ENCODE measurements at regions not wholly inside any gene's neighbourhood (a gene's known extent, or its start where the extent isn't known, plus 50 kb on each side); places are given as distances from the start of the nearest gene placed in this dataset.
A peak's percentile ranks its signal among the peaks of the same experiment; 100 is the strongest.

DNA sequence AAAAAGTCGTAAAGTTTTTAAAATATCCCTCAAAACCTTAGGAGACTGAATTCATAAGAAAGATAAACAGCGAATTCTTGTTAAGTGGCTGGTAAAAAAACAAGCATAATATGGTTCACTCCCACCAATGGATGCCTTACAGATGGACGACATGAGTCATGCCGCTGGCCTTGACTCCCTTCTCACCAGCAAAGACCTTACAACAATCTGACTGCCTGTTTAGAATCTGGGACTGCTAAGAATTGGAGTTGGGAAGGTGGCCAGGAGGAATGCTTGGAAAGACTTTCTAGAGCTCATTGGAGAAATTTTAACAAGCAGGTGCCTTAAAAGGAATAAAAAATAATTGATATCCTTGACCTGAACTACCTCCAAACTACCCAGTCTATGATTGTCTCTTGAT lies 206.9 kb upstream of the FMN2 start:
- no peak for DNase-seq (ENCODE audit: low spot score)

DNA sequence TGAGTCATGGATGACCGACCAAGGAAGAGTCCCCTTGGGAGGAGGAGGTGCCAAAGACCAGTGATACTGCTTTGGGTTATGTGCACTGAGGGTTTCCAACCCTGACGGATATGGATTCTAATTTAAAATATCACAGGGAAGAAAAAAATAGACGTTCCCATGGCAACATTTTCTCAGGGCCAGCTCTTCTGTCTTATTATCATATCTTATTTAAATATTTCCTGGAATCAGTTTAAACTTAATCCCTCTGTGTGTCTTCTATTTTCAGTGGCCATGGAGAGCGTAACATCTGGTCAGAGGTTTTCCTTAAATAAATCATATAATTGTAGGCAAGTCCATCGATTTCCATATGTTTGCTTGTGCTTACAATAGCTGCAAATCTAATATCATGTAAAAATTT lies 205.4 kb upstream of the FMN2 start:
- DNase-seq (ENCODE audit: low spot score) = no peak

DNA sequence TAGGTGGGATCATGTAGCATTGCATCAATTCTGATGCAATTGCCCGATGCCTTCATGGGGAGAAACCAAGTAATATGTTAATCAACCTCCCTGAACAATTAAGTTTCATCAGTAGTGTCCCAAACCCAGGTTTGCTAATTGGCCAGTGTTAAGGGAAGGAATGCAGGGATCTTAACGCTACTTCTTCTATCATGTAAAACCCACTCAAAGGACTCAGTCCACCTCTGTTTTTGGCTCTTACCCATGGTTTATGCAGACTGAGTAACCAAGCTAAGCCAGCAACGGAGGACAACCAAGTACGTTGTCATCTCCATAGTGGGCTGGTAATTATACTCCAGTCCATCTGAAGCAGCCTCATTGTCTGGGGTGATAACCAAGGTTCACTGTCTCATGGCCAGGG lies 203.0 kb upstream of the FMN2 start:
- no peak for DNase-seq (ENCODE audit: low spot score)

DNA sequence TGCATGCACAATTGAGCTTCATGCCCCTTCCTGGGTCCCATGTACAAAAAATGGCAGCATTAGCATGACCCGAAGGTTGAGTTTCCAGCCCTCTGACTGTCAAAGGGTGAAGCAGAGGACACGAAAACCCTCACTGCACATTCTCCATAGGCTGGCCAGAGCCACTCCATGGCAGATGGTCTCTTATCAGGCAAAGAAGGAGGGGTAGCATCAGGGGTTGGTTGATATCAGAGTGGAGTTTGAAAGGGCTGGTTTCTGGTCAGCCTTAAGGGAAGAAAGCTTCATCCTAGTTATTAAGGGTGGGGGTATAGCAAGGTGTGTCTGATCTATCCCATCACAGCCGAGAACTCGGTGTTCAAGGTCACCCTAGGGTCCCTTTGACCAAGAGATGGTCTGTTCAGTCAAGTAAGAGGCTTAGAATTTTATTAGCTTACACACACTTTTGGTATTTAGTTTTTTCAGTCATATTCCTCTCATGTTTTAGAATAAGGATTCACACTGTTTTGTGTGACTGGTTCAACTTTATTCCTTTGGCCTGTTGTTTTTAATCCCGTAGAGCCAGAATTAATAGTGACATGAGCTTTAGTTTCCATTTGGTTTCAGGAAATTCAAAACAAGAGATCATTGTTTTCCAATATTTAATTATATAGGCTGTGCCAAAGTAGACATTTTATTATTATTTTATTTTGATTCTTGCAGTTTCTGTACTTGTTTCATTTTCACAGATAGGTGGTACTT lies 199.9 kb upstream of the FMN2 start:
- no peak for DNase-seq (ENCODE audit: low spot score)

DNA sequence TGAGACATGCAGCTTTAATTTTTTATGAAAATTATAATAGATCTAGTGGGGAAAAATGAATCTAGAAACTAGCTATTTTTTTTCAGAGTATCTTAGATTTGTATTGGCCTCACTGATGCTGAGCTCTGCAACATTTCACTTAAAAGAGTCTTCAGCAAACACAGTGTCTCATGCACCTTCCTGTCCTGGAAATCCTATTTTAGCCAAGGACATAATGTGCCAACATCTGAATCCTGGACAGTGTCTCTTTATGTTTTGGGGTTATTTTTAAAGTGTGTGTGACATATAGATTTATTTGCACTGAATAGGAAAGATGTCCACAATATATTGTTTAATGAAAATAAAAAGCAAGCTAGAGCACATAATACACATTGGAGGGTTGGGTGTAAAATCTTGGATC lies 199.1 kb upstream of the FMN2 start:
- DNase-seq (ENCODE audit: low spot score) = no peak

DNA sequence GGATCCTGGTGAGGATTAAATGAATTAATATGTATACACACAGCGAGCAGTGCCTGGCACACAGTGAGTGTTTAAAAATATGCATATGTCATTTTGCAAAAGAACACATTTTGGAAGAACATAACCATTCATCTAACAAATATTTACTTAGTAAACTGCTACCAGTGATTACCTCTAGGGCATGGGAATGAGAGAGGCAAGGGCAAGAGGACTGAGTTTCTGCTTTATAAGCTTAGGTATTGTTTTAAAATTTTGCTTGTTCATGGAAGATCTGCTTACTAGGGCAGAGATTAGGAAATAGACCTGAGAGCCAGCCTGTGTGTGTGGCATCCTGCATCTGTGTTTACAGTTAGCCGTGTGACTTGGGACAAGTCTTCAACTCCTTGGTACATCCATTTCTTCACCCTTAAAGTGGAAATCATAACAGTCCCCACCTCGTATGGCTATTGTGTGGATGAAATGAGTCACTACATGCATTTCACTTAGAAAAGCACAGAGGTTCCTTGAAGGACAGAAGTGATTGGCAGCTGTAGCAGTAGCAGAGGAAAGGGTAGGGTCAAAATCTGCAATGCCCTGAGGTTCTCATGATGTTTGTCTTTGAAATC lies 198.5 kb upstream of the FMN2 start:
- DNase-seq (ENCODE audit: low spot score) = no peak

DNA sequence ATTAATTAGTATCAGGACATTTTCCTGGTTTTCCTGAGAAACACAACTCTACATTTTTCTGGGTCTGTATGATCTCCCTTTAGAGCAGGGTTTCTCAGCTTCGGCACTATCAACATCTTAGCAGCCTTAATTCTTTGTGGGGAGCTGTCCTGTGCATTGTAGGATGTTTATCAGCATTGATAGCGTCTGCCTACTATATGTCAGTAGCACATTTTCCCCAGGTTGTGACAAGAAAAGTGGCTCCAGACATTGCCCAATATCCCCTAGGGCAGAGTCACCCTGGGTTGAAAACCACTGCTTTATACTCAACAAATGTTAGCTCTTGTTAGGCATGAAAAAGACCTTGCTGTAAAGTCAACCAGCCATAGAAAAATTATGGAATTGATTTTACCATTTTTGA lies 195.1 kb upstream of the FMN2 start:
- no peak for DNase-seq (ENCODE audit: low spot score)

DNA sequence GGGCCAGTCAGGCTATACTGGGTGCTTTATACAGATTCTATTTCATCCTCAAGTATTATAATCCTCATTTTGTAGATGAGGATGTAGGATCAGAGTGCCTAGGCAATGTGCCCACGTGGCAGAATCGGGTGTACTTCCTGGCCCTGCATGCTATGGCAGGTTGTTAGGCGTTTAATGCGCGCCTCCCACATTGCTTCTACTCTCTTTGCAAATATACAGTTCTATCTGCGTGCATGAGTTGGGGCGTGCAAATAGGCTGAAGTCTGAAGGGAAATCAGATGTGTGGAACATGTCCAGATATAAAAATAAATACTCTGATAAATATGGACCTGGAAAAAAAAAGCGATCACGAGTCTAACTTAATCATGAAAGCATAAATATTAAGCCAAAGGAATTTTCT lies 194.7 kb upstream of the FMN2 start:
- DNase-seq (ENCODE audit: low spot score) = no peak

DNA sequence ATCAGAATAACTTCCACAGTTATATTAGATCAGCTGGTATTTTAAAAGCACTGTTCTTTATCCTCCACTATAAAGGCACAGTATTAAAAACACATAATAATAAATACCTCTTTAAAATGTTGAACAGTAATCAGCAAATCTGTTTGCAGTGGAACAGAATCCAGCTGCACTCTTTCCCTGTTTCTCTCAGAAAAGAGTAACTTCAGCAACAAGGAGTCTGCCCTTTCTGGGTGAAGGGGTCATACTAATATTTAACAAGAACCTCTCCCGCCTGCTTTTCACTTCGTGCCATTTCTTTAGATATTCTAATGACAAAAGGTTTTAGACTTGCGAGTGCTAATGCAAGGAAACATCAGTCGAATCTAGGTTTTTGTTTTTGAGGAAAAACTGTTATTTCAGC lies 194.2 kb upstream of the FMN2 start:
- no peak for DNase-seq (ENCODE audit: low spot score)

DNA sequence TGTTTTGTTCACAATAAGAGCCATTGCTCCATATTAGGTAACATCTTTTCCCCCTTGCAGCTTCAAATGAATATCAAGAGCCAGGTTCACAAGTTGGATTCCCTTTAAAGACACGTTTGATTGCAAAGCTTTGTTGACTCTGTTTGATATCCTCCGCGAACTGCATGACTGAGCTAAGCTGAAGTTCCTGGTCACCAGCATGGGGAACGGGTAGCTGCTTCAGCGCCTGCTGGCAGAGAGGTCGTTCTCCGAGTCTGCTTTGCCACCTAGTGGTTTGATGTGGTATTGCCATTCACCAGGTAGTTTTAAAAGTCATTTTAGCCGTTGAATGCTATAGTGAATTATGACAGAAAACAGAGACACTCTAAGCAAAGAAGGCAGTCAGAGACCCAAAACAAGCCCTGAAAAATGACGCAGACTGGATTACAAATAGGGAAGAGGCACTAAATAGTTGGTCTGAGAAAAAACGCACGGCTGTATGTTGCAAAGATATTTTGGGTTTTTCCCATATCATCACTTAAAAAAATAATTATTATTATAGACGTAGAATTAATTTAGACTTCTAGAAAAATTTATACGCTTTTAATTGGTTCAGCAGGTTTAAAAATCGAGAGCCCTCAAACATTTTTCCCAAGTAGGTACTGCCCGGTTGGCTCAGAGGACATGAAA lies 193.5 kb upstream of the FMN2 start:
- DNase-seq (ENCODE audit: low spot score) = peak; percentile 70

DNA sequence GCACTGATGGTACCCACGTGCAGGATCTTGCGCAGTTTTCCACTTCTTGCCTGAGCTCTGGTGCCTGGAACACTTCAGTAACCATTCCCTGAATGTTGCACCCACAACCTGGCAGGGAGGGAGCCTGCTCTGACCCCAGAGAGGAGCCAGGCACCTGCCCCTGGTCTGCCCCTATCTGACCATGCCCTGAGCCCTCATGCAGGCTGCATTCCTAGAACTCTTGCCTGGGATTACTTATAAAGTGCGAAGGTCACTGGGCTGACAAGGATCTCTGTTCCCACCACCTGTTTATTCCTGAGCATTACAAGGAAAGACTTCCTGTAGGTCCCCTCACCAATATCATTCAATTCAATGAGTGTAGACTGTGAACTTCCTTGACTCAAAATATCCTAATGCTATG lies 191.9 kb upstream of the FMN2 start:
- DNase-seq (ENCODE audit: low spot score) = no peak

DNA sequence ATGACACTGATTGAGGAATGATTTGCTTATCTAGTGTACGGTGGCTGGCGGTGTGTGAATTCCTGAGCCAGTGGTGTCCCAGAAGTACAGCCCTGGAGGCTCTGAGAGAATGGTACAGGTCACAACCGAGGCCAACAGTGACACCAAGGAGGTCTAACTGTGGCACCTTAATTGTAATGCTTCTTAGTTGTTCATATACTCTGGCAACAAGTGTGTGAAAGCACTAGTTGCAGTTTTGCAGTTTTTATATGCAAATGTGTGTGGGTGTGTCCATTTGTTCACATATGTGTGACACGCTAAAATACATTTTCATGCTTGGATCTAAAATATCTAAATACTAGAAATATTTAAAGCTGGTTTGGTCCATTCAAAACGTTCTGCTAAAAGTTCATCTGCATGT lies 185.3 kb upstream of the FMN2 start:
- DNase-seq (ENCODE audit: low spot score) = no peak

DNA sequence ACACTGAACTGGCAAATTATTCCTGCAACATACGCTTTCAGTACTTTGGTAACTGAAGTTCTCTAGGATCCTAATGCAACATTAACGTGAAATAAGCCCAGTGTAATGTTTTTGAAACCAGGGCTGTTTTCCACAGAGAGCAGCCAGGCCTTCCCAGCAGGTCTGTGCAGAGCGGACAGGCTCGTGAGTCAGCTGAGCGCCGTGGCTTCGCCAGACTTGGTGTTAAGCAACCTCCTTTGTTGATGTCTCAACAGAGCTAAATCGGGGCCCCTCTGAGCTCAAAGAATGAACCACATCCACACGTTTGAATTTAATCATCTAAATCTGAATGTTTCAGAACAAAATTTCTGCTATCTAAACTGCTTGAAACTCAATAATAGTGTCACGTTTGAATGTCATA lies 181.8 kb upstream of the FMN2 start:
- no peak for DNase-seq (ENCODE audit: low spot score)

DNA sequence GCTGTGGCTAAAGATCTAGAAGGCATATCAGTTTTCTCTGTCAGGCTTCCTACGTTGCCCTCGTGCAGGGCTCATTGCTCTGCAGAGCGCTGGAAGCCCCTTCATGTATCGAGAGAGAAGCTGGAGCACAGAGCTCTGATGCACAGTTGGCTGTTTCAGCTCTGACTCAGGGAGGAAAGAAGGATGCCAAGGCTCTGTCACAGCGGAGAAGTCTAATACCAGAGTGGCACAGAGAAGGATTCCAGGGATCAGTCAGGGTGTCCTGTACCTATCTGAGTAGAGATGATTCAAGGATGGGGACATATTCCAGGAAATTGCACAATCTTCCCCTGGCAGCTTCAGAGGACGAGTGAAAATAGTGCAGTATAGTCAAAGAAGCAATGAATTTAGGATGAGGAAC lies 179.2 kb upstream of the FMN2 start:
- no peak for DNase-seq (ENCODE audit: low spot score)

DNA sequence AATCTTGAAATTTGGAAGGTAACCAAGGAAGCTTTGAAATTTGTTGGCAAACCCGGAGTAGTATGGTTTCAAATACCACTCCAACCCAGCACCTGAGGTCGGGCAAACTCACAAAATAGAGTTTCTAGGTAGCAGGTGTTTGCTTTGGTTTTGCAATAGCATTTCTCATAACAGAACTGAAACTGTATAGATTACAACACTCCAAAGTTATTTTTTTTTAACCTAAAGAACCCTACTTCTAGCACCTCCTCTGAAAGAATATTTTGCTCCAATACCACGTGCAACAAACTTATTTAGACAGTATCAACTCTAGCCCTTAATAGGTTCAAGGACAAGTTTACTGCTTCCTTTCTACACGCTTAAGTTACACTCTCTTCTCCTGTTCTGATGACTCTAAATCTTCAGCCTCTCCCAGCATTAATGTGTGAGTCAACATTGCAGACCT lies 178.5 kb upstream of the FMN2 start:
- no peak for DNase-seq (ENCODE audit: low spot score)

DNA sequence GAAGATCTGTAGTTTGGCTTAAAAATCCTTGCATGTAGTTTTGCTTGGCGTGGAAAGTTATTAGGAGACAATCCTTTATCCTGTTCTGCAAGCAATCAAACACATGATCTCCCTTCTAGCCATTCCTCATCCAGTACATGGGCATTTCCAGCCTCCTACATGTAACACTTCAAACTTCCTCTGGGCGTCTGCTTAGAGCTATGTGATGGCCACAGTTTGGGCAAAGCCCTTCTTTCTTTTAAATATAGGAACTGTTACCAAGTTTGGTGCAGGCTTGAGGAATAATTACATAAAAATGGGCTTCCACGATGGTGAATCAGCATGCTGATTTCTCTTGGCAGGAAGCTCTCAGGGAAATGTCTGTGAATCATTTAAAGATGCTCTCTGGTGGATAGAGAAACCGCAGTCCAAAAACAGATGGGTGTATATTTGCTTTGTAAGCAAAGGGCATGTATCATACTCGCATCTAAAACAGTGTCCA lies 176.9 kb upstream of the FMN2 start:
- no peak for DNase-seq (ENCODE audit: low spot score)

DNA sequence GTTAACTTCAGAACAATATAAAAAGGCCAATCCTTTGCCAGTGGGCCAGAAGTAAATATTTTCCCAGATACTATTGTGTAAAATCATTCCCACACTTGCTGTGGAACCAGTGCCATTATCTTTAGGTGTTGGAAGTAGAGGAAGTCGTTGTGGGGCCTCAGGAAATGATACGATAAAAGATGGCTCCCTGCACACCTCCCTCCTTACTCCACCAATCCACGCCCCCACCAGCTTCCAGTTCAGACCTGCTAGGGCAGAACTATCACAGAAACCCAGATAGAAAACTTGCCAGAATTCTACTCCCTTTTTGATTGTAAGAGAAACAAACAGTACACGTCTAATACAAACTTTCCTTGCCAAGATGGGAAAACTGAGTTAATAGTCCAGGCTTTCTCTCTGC lies 173.0 kb upstream of the FMN2 start:
- DNase-seq (ENCODE audit: low spot score) = no peak

DNA sequence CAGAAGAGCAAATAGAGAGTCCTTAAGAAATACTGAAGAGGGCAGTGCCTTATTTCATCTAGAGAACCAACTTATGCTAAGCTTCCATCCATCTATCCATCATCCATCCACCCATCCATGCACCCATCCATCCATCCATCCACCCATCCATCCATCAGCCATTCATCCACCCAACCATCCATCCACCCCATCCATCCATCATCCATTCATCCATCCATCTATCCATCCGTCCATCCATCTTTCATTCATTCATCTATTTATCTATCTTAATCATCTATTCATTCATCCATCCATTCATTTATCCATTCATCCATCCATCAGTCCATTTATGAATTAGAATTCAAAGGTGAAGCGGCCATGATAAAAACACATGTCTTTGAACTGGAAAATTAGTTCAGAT lies 171.5 kb upstream of the FMN2 start:
- DNase-seq (ENCODE audit: low spot score) = no peak

DNA sequence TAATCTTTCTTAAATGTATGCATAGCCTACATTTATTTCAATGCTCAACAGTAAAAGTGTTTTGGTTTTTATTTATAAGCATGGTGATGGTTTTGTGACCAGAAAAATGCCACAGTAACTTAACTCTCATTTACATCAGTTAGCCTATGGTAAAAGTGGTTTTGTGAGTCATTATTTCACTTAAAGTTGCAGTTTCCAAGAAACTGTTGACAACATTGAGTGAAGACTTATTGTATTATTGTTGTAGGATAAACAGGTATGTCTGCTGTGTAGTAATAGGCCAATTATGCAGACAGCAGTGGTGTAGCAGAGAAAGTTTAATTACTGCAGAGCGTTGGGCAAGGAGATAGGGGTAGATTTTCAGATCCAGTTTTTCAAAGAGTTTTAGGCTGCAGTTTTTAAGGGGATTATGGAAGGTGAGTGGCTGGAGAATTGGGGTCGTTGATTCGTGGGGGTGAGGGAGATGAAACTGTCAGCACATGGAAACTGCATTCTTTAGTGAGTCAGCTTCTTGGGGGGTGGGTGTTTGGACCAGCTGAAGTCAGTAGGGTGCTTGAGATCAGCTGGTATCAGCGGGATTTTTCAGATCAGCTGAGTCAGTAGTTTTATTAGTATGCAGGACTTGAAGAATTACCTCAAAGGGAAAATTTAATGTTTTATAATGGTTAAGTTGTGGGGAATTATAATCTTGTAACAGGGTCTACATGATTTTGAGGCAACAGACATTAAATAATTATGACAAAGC lies 168.7 kb upstream of the FMN2 start:
- no peak for DNase-seq (ENCODE audit: low spot score)

DNA sequence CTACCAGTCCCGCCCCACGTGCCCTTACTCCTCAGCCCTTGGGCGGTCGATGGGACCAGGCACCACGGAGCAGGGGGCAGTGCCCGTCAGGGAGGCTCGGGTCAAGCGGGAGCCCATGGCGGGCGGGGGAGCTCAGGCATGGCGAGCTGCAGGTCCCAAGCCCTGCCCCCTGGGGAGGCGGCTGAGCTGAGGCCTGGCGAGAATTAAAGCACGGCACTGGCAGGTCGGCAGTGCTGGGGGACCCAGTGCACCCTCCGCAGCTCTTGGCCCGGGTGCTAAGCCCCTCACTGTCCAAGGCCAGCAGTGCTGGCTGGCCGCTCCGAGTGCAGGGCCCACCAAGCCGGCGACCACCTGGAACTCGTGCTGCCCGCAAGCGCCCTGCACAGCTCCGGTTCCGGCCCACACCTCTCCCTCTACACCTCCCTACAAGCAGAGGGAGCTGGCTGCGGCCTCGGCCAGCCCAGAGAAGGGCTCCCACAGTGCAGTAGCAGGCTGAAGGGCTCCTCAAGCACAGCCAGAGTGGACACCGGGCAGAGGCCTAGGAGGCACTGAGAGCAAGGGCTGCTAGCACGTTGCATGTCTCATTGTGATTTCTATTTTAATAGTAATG lies 166.8 kb upstream of the FMN2 start:
- no peak for DNase-seq (ENCODE audit: low spot score)

DNA sequence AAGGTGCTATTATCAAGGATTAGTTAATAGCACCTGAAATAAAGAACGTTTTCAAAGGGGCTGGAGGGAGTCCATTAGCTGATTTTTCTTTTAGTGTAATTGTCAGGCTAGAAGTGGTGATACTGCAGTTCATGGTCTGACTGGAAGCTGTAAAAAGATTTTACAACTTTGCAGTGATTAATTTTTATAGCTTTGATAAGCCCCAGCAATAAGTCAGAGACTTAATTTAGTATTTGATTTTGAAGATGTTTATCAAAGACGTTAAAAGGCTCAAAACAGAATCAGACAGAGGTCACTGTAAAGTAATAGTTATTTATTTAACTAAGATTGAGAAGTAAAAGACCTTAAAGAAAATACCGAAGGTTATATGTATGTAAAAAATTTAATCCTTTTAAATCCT lies 165.5 kb upstream of the FMN2 start:
- DNase-seq (ENCODE audit: low spot score) = no peak

DNA sequence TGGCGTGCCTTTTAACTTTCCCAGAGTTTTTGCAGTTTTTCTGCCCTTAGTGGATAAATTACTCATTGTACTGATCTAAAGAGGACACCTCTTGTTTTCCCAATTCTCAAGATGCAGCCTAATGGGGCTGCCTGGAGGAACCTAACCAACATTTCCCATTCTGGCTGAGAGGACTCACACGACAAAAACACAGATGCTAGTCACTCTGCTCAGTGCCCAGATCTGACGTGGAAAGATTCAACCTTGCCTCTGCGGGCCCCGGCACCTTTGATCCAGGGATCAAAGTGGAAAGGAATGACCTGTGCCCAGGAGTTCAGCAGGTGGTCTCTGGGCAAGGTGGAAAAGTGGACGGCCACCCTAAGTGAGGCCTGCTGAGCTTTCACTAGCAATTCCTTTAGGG lies 162.4 kb upstream of the FMN2 start:
- no peak for DNase-seq (ENCODE audit: low spot score)
